ENCODE measurements at regions not wholly inside any gene's neighbourhood (a gene's known extent, or its start where the extent isn't known, plus 50 kb on each side); places are given as distances from the start of the nearest gene placed in this dataset.

DNA sequence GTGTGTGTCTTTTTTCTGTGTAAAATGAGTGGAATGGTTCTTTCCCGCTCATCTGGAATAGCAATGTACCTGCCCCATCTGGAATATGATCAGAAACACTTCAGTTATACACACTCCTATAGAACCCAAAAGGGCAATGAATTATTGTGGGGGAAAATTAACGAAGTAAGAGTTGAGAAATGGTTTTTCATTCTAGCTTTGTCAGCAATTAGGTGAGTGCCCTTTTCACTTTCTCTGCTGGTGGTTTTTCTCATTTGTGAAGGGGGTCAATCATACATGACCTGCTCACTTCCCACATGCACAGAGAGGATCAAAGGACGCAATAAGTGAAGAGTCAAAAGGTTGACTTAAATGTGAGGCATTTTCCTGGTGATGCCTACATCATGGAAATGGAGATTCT lies 168.0 kb downstream of the HS3ST3B1 start:
- Histone ChIP-seq H3K36me3 (no peaks in the 10 kb centered on the region), H3K4me3 (no peak overlapping the region), H3K9ac (ENCODE audit: low read depth in 2 of 2, low read length in 2 of 2) (no peak overlapping the region), H3K27ac (no peak overlapping the region), H3K27me3 (no peaks in the 10 kb centered on the region), H3K4me1 (no peaks in the 10 kb centered on the region), H3K9me3 (no peaks in the 10 kb centered on the region)
- DNase-seq, result no peak
- intact Hi-C loops (cut with DNase I), result no loop called here
- TF ChIP-seq, protein P1, sequence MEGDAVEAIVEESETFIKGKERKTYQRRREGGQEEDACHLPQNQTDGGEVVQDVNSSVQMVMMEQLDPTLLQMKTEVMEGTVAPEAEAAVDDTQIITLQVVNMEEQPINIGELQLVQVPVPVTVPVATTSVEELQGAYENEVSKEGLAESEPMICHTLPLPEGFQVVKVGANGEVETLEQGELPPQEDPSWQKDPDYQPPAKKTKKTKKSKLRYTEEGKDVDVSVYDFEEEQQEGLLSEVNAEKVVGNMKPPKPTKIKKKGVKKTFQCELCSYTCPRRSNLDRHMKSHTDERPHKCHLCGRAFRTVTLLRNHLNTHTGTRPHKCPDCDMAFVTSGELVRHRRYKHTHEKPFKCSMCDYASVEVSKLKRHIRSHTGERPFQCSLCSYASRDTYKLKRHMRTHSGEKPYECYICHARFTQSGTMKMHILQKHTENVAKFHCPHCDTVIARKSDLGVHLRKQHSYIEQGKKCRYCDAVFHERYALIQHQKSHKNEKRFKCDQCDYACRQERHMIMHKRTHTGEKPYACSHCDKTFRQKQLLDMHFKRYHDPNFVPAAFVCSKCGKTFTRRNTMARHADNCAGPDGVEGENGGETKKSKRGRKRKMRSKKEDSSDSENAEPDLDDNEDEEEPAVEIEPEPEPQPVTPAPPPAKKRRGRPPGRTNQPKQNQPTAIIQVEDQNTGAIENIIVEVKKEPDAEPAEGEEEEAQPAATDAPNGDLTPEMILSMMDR (IDR thresholded peaks at IDR 0.05), result no peak

DNA sequence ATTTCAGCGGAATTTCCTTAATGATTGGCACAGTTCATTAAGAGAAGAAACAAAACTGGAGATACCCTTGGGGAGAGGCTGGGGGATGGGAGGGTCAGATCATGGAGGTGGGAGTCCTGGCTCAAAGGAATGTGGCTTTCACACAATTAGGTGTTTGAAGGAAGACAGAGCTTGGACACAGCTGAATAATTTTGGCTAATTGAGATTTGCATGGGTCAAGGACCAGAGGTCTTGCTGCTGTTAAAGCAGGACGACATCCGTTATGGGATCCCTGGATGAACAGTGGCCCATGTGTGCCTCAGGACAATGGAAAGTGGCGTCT lies 160.3 kb downstream of the HS3ST3B1 start:
- no peak overlapping the region for H3K9ac ChIP-seq (ENCODE audit: low read depth in 2 of 2, low read length in 2 of 2)
- no peak for DNase-seq
- H3K9me3 ChIP-seq, result no peaks in the 10 kb centered on the region
- H3K4me1 ChIP-seq, result no peaks in the 10 kb centered on the region
- H3K27ac ChIP-seq, result no peak overlapping the region
- intact Hi-C loops (cut with DNase I), result no loop called here
- no peaks in the 10 kb centered on the region for H3K36me3 ChIP-seq
- H3K27me3 ChIP-seq, result no peaks in the 10 kb centered on the region
- TF ChIP-seq, protein P1 (IDR thresholded peaks at IDR 0.05), result no peak
- H3K4me3 ChIP-seq, result no peak overlapping the region

DNA sequence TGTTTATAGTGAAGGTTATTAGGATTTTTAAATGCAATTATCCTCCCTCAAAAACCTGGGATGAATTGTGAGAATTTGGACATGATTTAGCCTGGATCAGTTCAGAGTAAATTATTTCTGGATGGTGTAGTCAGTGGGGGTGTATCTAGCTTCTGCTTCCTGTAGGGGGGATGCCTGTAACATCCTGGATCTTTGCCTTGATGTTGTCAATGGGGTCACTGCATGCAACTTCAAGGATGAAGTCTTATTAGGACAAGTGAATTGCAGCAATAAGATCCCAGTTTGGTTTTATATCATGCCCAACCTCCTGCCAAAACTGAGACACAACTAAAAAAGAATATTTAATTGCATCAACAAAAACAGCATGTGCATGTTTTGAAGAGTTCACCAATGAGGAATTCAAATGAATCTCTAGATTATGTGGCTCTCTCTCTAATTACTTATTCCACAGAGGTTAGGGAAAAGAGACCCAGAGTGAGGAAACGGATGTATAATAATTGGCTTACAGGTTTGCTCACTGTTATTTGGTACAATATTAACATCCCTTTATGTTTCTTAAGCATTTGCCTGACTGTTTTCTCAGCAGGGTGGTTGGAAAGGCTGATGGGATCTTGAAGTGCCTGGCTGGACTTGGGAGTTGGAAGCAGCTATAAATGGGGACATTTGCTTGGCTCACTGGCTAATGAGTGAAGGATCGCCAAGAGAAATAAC lies 159.8 kb downstream of the HS3ST3B1 start:
- no peak overlapping the region for H3K4me3 ChIP-seq
- TF ChIP-seq, protein P1 (IDR thresholded peaks at IDR 0.05), result no peak
- intact Hi-C loops (cut with DNase I), result no loop called here
- H3K27ac ChIP-seq, result no peak overlapping the region
- no peaks in the 10 kb centered on the region for H3K9me3 ChIP-seq
- no peaks in the 10 kb centered on the region for H3K27me3 ChIP-seq
- H3K4me1 ChIP-seq, result no peaks in the 10 kb centered on the region
- H3K36me3 ChIP-seq, result no peaks in the 10 kb centered on the region
- no peak overlapping the region for H3K9ac ChIP-seq (ENCODE audit: low read depth in 2 of 2, low read length in 2 of 2)
- DNase-seq, result no peak

DNA sequence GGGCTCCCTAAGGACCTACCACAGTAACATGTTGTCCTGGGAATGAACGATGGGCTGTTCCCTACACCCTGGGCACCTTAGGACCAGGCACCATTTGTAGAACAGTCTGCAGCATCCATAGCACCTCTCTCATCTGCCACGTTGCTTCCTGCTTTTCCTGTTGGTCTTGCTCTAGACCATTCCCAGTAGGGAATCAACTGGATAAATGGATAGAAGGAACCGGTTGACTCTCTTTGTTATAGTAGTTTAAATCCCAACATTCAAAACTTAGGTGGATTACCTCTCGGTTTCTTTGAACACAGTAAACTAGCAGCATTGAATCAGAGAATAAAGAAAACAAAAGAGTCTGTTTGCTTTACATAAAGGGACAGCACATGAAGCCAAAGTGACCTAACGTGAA lies 159.1 kb downstream of the HS3ST3B1 start:
- Histone ChIP-seq H3K27ac (no peak overlapping the region), H3K36me3 (no peaks in the 10 kb centered on the region), H3K9ac (ENCODE audit: low read depth in 2 of 2, low read length in 2 of 2) (no peak overlapping the region), H3K4me1 (no peaks in the 10 kb centered on the region), H3K27me3 (no peaks in the 10 kb centered on the region), H3K4me3 (no peak overlapping the region), H3K9me3 (no peaks in the 10 kb centered on the region)
- DNase-seq, result no peak
- TF ChIP-seq, protein P1 (IDR thresholded peaks at IDR 0.05), result no peak
- intact Hi-C loops (cut with DNase I), result no loop called here

DNA sequence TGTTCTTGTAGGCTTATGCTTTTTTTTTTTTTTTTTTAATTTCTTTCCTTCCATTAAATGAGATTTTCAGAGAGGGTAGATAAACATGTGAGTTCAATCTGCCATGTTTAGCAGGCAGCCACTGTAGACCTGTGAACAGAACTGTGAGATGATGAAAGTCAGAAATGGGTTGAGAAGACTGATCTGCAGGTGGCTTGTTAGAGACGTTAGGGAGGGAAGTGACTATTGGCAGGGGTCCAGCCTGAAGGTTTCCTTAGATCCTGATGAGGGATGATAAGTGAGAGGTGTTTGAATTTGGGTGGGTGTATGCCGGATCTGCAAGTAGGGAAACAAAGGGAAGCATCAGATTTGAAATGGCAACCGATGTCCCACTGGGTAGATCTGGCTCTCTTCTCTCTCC lies 157.8 kb downstream of the HS3ST3B1 start:
- H3K27me3 ChIP-seq, result no peaks in the 10 kb centered on the region
- H3K4me3 ChIP-seq, result no peak overlapping the region
- no peak overlapping the region for H3K27ac ChIP-seq
- TF ChIP-seq, protein P1 (IDR thresholded peaks at IDR 0.05), result no peak
- DNase-seq, result no peak
- intact Hi-C loops (cut with DNase I), result no loop called here
- H3K9ac ChIP-seq (ENCODE audit: low read depth in 2 of 2, low read length in 2 of 2), result no peak overlapping the region
- no peaks in the 10 kb centered on the region for H3K36me3 ChIP-seq
- H3K4me1 ChIP-seq, result no peaks in the 10 kb centered on the region
- H3K9me3 ChIP-seq, result no peaks in the 10 kb centered on the region

Measured in colonic mucosa (tissue), 4 donors.